ENCODE measurements at regions not wholly inside any gene's neighbourhood (a gene's known extent, or its start where the extent isn't known, plus 50 kb on each side); places are given as distances from the start of the nearest gene placed in this dataset.
"Not testable (repeated sequence)": the region's sequence is repeated elsewhere in the genome, so short reads cannot be mapped to it uniquely, and the experiment has no call there.

- Histone ChIP-seq H3K4me2 (no peak overlapping the region), H3K9me3 (no peaks in the 10 kb centered on the region)
Measured at GRCh38 chr9:1156794-1157550, 106.8 kb downstream of the DMRT2 start.

GRCh38 chr9:1157836-1158235 lies 107.7 kb downstream of the DMRT2 start:
- Histone ChIP-seq H3K9me3 (no peaks in the 10 kb centered on the region), H3K27me3 (no peaks in the 10 kb centered on the region), H3K36me3 (no peaks in the 10 kb centered on the region), H3K9ac (no peak overlapping the region), H3K4me3 (no peak overlapping the region), H3K4me2 (no peak overlapping the region), H3K4me1 (no peaks in the 10 kb centered on the region), H3K27ac (no peak overlapping the region), H4K20me1 (no peaks in the 10 kb centered on the region)
- TF ChIP-seq Cebpa-rat (IDR thresholded peaks at IDR 0.05): no peak

More at GRCh38 chr9:1156794-1157550, 106.8 kb downstream of the DMRT2 start:
- Histone ChIP-seq H3K4me1 (no peaks in the 10 kb centered on the region), H3K4me3 (no peak overlapping the region), H3K27ac (no peak overlapping the region), H3K36me3 (no peaks in the 10 kb centered on the region), H3K9ac (no peak overlapping the region), H3K27me3 (no peaks in the 10 kb centered on the region), H4K20me1 (no peaks in the 10 kb centered on the region)
- TF ChIP-seq Cebpa-rat (IDR thresholded peaks at IDR 0.05): no peak

- H3K4me2 ChIP-seq: no peak overlapping the region
- no peak for TF ChIP-seq Cebpa-rat (IDR thresholded peaks at IDR 0.05)
- no peaks in the 10 kb centered on the region for H3K27me3 ChIP-seq
- no peaks in the 10 kb centered on the region for H4K20me1 ChIP-seq
- no peak overlapping the region for H3K9ac ChIP-seq
- no peak overlapping the region for H3K4me3 ChIP-seq
- H3K4me1 ChIP-seq: no peaks in the 10 kb centered on the region
- peaks cover 4% of the 10 kb centered on the region for H3K9me3 ChIP-seq
- H3K36me3 ChIP-seq: no peaks in the 10 kb centered on the region
- H3K27ac ChIP-seq: no peak overlapping the region
Measured at GRCh38 chr9:1170918-1171317, 120.8 kb downstream of the DMRT2 start.

- Histone ChIP-seq H3K9ac (no peak overlapping the region), H3K27me3 (no peaks in the 10 kb centered on the region), H4K20me1 (no peaks in the 10 kb centered on the region), H3K4me3 (no peak overlapping the region), H3K27ac (no peak overlapping the region), H3K9me3 (peaks cover 4% of the 10 kb centered on the region), H3K4me2 (no peak overlapping the region), H3K4me1 (no peaks in the 10 kb centered on the region), H3K36me3 (no peaks in the 10 kb centered on the region)
- TF ChIP-seq Cebpa-rat (IDR thresholded peaks at IDR 0.05): no peak
Measured at GRCh38 chr9:1171546-1171945, 121.4 kb downstream of the DMRT2 start.

GRCh38 chr9:1173211-1173610 lies 123.1 kb downstream of the DMRT2 start:
- Histone ChIP-seq H3K4me1 (no peaks in the 10 kb centered on the region), H3K27ac (no peak overlapping the region), H3K4me2 (no peak overlapping the region), H3K9me3 (no peaks in the 10 kb centered on the region), H3K27me3 (no peaks in the 10 kb centered on the region), H4K20me1 (no peaks in the 10 kb centered on the region), H3K9ac (no peak overlapping the region), H3K36me3 (no peaks in the 10 kb centered on the region), H3K4me3 (no peak overlapping the region)
- TF ChIP-seq Cebpa-rat (IDR thresholded peaks at IDR 0.05): no peak

- no peak overlapping the region for H3K9ac ChIP-seq
- H3K9me3 ChIP-seq: no peaks in the 10 kb centered on the region
- H3K36me3 ChIP-seq: no peaks in the 10 kb centered on the region
- no peak overlapping the region for H3K4me2 ChIP-seq
- peaks cover 2% of the 10 kb centered on the region for H3K4me1 ChIP-seq
- H4K20me1 ChIP-seq: no peaks in the 10 kb centered on the region
- H3K4me3 ChIP-seq: no peak overlapping the region
- no peak for TF ChIP-seq Cebpa-rat (IDR thresholded peaks at IDR 0.05)
- H3K27me3 ChIP-seq: no peaks in the 10 kb centered on the region
- H3K27ac ChIP-seq: no peak overlapping the region
Measured at GRCh38 chr9:1173993-1174392, 123.8 kb downstream of the DMRT2 start.

- H3K4me3 ChIP-seq: no peak overlapping the region
- H3K9ac ChIP-seq: no peak overlapping the region
- H3K27me3 ChIP-seq: no peaks in the 10 kb centered on the region
- H3K9me3 ChIP-seq: no peaks in the 10 kb centered on the region
- peaks cover 6% of the 10 kb centered on the region for H3K4me1 ChIP-seq
- H3K27ac ChIP-seq: no peak overlapping the region
- H3K4me2 ChIP-seq: no peak overlapping the region
- H4K20me1 ChIP-seq: no peaks in the 10 kb centered on the region
- H3K36me3 ChIP-seq: no peaks in the 10 kb centered on the region
- TF ChIP-seq Cebpa-rat (IDR thresholded peaks at IDR 0.05): no peak
Measured at GRCh38 chr9:1179366-1179765, 129.2 kb downstream of the DMRT2 start.

- Histone ChIP-seq H3K36me3 (no peaks in the 10 kb centered on the region), H3K9ac (no peak overlapping the region), H3K4me2 (no peak overlapping the region), H3K27me3 (no peaks in the 10 kb centered on the region), H3K4me3 (no peak overlapping the region), H3K9me3 (peaks cover 7% of the 10 kb centered on the region; the same call in 1 of the 2 replicates), H4K20me1 (no peaks in the 10 kb centered on the region), H3K27ac (no peak overlapping the region), H3K4me1 (peaks cover 3% of the 10 kb centered on the region)
- TF ChIP-seq Cebpa-rat (IDR thresholded peaks at IDR 0.05): no peak
Measured at GRCh38 chr9:1184146-1184545, 134.0 kb downstream of the DMRT2 start.

- H3K27ac ChIP-seq, H3K4me2 ChIP-seq, H3K27me3 ChIP-seq, H3K9ac ChIP-seq, H3K4me1 ChIP-seq, H3K4me3 ChIP-seq, H3K9me3 ChIP-seq, H4K20me1 ChIP-seq, H3K36me3 ChIP-seq: not testable (repeated sequence)
Measured at GRCh38 chr9:1187137-1187536, 137.0 kb downstream of the DMRT2 start.

GRCh38 chr9:1195636-1196035 lies 145.5 kb downstream of the DMRT2 start:
- not testable (repeated sequence) for H3K9ac ChIP-seq, H3K36me3 ChIP-seq, H4K20me1 ChIP-seq, H3K27me3 ChIP-seq, H3K27ac ChIP-seq, H3K9me3 ChIP-seq, H3K4me2 ChIP-seq, H3K4me3 ChIP-seq, H3K4me1 ChIP-seq

GRCh38 chr9:1198085-1198484 lies 147.9 kb downstream of the DMRT2 start:
- no peaks in the 10 kb centered on the region for H4K20me1 ChIP-seq
- H3K27me3 ChIP-seq: no peaks in the 10 kb centered on the region
- H3K36me3 ChIP-seq: no peaks in the 10 kb centered on the region
- TF ChIP-seq Cebpa-rat (IDR thresholded peaks at IDR 0.05): no peak
- no peak overlapping the region for H3K4me2 ChIP-seq
- H3K4me1 ChIP-seq: no peaks in the 10 kb centered on the region
- H3K4me3 ChIP-seq: no peak overlapping the region
- no peak overlapping the region for H3K27ac ChIP-seq
- H3K9ac ChIP-seq: no peak overlapping the region
- H3K9me3 ChIP-seq: no peaks in the 10 kb centered on the region
